Mucosa of rectum (tissue), 2 donors: ENCODE measurements at regions not wholly inside any gene's neighbourhood (a gene's known extent, or its start where the extent isn't known, plus 50 kb on each side); places are given as distances from the start of the nearest gene placed in this dataset.

Experiments used
- H3K27ac ChIP-seq, 2 donors: one replicate each; pipeline ENCODE4 v1.7.0; 2013; ENCODE audit warnings: inconsistent platforms in 2 of 2, low read depth in 2 of 2, low read length in 2 of 2
- H3K27me3 ChIP-seq, 2 donors: one replicate each; pipeline ENCODE4 v1.7.0; 2013; ENCODE audit warnings: low read length in 2 of 2; ENCODE audit not compliant: control insufficient read depth in 2 of 2, insufficient read depth in 2 of 2
- H3K36me3 ChIP-seq, 2 donors: one replicate each; pipeline ENCODE4 v1.7.0; 2013; ENCODE audit warnings: low read length in 2 of 2; ENCODE audit not compliant: control insufficient read depth in 2 of 2, insufficient read depth in 2 of 2
- H3K4me1 ChIP-seq, 2 donors: one replicate each; pipeline ENCODE4 v1.7.0; 2013; ENCODE audit warnings: low read length in 2 of 2, mild to moderate bottlenecking in 1 of 2; ENCODE audit not compliant: control insufficient read depth in 2 of 2, insufficient read depth in 2 of 2
- H3K4me3 ChIP-seq, 2 donors: one replicate each; pipeline ENCODE4 v1.7.0; 2013; ENCODE audit warnings: low read length in 2 of 2
- H3K9ac ChIP-seq, 2 donors: one replicate each; pipeline ENCODE4 v1.7.0; 2013; ENCODE audit warnings: low read length in 2 of 2, low read depth in 1 of 2, mild to moderate bottlenecking in 1 of 2
- H3K9me3 ChIP-seq, 2 donors: one replicate each; pipeline ENCODE4 v1.7.0; 2013; ENCODE audit warnings: low read length in 2 of 2; ENCODE audit not compliant: control insufficient read depth in 2 of 2
- donor health status: healthy.
- donor health status: Normal muscosa, but diverticular disease.

DNA sequence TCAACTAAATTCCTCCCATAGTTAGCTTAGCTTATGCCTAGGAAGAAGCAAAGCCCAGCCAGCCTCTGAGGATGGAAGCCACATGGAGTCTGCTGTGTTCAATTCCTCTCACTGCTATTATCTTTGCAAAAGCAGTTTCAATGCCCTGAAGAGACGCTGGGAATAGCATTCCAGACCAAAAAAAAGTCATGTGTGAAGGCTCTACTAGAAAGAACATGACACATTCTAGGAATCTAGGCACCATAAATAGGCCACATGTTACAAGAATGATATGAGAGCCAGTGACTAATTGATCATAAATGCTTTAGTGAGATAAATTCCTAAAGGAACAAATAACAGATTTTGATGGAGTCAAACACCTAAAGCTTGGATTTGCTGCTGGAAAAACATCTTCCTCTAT, 800.8 kb downstream of the TUSC7 start:
- Histone ChIP-seq H3K9me3 (no peaks in the 10 kb centered on the region), H3K27ac (no peak overlapping the region), H3K27me3 (no peaks in the 10 kb centered on the region), H3K9ac (no peak overlapping the region), H3K4me3 (no peak overlapping the region), H3K36me3 (no peaks in the 10 kb centered on the region), H3K4me1 (peaks cover 0 to 3% of the 10 kb centered on the region in 2 donors)

GRCh38 chr3:117512975-117513374, 803.4 kb downstream of the TUSC7 start:
- Histone ChIP-seq H3K27me3 (no peaks in the 10 kb centered on the region), H3K4me3 (no peak overlapping the region), H3K9me3 (no peaks in the 10 kb centered on the region), H3K4me1 (peaks cover 0 to 3% of the 10 kb centered on the region in 2 donors), H3K9ac (no peak overlapping the region), H3K27ac (no peak overlapping the region), H3K36me3 (no peaks in the 10 kb centered on the region)

DNA sequence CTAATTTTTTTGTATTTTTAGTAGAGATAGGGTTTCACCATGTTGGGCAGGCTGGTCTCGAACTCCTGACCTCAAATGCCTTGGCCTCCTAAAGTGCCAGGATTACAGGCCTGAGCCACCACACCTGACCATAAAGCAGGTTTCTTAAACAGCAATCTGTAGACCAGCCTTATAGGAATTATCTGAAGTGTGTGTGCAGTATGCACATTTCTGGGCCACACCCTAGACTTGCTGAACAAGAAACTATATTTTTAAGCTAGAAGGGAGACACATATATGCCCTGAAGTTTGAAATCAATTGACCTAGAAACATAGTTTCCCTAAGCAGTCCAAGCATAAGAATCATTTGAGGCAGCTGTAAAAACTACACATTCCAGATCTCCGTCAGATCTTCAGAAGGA, 805.7 kb downstream of the TUSC7 start:
- Histone ChIP-seq H3K36me3 (no peaks in the 10 kb centered on the region), H3K9me3 (no peaks in the 10 kb centered on the region), H3K4me1 (peaks cover 5 to 6% of the 10 kb centered on the region in 2 donors), H3K4me3 (no peak overlapping the region), H3K9ac (no peak overlapping the region), H3K27me3 (no peaks in the 10 kb centered on the region), H3K27ac (no peak overlapping the region)

DNA sequence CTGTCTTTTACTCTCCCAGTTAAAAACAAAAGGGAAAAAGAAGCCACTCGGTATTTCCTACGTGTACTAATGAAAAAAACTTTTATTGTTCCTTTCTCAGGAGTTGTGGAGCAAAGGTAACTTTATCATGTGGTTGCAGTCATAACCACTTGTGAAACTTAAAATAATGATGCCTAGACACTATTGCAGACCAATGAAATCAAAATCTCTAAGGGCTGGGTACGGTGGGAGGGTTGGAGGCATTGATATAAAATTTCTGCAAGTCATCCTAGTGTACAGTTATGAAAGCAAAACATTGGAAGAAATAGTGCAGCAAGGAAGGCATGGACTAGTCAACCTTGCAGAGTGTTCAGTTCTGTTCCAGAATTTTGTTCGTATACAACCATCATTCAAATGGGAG, 808.8 kb downstream of the TUSC7 start:
- H3K4me1 ChIP-seq, result peaks cover 6% of the 10 kb centered on the region in 2 donors

GRCh38 chr3:117519776-117520175, 810.2 kb downstream of the TUSC7 start:
- H3K4me1 ChIP-seq, result peaks cover 6% of the 10 kb centered on the region in 2 donors
- H3K4me3 ChIP-seq, result no peak overlapping the region
- H3K9ac ChIP-seq, result no peak overlapping the region
- H3K36me3 ChIP-seq, result no peaks in the 10 kb centered on the region
- no peaks in the 10 kb centered on the region for H3K27me3 ChIP-seq
- no peaks in the 10 kb centered on the region for H3K9me3 ChIP-seq
- H3K27ac ChIP-seq, result no peak overlapping the region

More for the DNA sequence above, 808.8 kb downstream of the TUSC7 start:
- H3K36me3 ChIP-seq, result no peaks in the 10 kb centered on the region
- H3K4me3 ChIP-seq, result no peak overlapping the region
- no peaks in the 10 kb centered on the region for H3K9me3 ChIP-seq
- no peaks in the 10 kb centered on the region for H3K27me3 ChIP-seq
- H3K9ac ChIP-seq, result no peak overlapping the region
- H3K27ac ChIP-seq, result no peak overlapping the region

GRCh38 chr3:117520582-117520981, 811.0 kb downstream of the TUSC7 start:
- H3K27me3 ChIP-seq, result no peaks in the 10 kb centered on the region
- H3K4me3 ChIP-seq, result no peak overlapping the region
- no peak overlapping the region for H3K27ac ChIP-seq
- peaks cover 3 to 6% of the 10 kb centered on the region in 2 donors for H3K4me1 ChIP-seq
- no peaks in the 10 kb centered on the region for H3K36me3 ChIP-seq
- no peaks in the 10 kb centered on the region for H3K9me3 ChIP-seq
- no peak overlapping the region for H3K9ac ChIP-seq

- H3K36me3 ChIP-seq, result no peaks in the 10 kb centered on the region
- H3K4me1 ChIP-seq, result peaks cover 0 to 6% of the 10 kb centered on the region in 2 donors
- H3K27me3 ChIP-seq, result no peaks in the 10 kb centered on the region
- H3K9me3 ChIP-seq, result no peaks in the 10 kb centered on the region
- H3K27ac ChIP-seq, result no peak overlapping the region
- H3K4me3 ChIP-seq, result no peak overlapping the region
- no peak overlapping the region for H3K9ac ChIP-seq
Observed at GRCh38 chr3:117523418-117523817, 813.8 kb downstream of the TUSC7 start.

GRCh38 chr3:117524890-117525289, 815.3 kb downstream of the TUSC7 start:
- no peaks in the 10 kb centered on the region for H3K36me3 ChIP-seq
- H3K4me3 ChIP-seq, result no peak overlapping the region
- no peaks in the 10 kb centered on the region for H3K9me3 ChIP-seq

DNA sequence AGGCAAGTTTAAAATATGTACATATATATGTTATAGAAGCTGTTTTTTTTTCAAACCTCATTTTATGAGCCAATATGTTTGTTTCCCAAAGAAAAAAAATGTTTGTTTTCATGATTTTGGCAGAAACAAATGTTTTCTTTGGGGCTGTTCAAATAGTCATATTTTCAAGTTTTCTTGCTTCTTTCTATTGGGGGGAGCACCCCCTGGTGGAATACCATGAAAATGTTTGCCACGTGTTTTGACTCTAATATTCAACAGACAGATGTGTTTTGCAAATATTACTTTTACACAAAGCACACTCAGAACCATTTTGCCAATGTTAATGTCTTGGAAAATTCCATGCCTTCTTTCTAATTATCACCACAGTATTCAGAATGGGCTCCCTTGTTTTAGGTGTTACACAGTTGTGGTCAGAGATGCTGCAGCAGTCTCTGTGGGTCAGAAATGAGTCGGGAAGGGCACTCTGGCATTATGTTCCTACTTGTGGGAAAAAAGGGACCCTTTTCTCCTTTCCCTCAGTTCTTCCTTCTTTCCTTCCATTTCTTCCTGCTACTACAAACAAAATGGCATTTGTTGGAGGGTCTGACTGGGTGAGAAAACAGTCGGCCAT, 817.0 kb downstream of the TUSC7 start:
- no peak overlapping the region for H3K4me3 ChIP-seq
- no peak overlapping the region for H3K9ac ChIP-seq
- no peaks in the 10 kb centered on the region for H3K27me3 ChIP-seq
- H3K4me1 ChIP-seq, result no peaks in the 10 kb centered on the region
- H3K36me3 ChIP-seq, result no peaks in the 10 kb centered on the region
- H3K27ac ChIP-seq, result no peak overlapping the region
- H3K9me3 ChIP-seq, result no peaks in the 10 kb centered on the region

More at GRCh38 chr3:117524890-117525289, 815.3 kb downstream of the TUSC7 start:
- no peaks in the 10 kb centered on the region for H3K27me3 ChIP-seq
- no peak overlapping the region for H3K9ac ChIP-seq
- peaks cover 0 to 5% of the 10 kb centered on the region in 2 donors for H3K4me1 ChIP-seq
- H3K27ac ChIP-seq, result no peak overlapping the region

DNA sequence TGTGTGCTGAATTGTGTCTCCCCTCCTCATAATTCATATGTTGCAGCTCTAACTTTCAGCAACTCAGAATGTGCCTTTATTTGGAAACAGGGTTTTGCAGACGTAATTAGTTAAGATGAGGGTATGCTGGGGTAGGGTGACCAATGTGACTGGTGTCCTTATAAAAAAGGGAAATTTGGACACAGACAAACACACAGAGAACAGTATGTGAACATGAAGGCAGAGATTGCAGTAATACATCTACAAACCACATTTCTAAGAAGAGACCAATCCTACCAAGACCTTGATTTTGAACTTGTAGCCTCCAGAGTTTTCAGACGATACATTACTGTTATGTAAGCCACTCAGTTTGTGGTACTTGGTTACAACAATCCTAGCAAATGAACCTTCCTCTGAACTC, 817.8 kb downstream of the TUSC7 start:
- no peaks in the 10 kb centered on the region for H3K27me3 ChIP-seq
- no peaks in the 10 kb centered on the region for H3K4me1 ChIP-seq
- no peaks in the 10 kb centered on the region for H3K36me3 ChIP-seq
- H3K4me3 ChIP-seq, result no peak overlapping the region
- H3K9me3 ChIP-seq, result no peaks in the 10 kb centered on the region
- no peak overlapping the region for H3K9ac ChIP-seq
- no peak overlapping the region for H3K27ac ChIP-seq

DNA sequence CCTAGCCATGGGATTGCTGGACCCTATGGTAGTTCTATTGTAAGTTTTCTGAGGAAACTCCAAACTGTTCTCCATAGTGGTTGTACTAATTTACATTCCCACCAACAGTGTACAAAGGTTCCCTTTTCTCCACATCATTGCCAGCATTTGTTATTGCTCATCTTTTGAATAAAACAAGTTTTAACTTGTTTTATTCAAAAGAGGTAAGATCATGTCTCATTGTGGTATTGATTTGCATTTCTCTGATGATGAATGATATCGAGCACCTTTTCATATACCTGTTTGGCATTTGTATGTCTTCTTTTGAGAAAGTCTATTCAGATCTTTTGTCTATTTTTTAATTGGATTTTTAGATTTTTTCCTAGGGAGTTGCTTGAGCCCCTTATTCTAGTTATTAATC, 819.1 kb downstream of the TUSC7 start:
- Histone ChIP-seq H3K4me1 (no peaks in the 10 kb centered on the region), H3K9me3 (no peaks in the 10 kb centered on the region), H3K27me3 (no peaks in the 10 kb centered on the region), H3K9ac (no peak overlapping the region), H3K36me3 (no peaks in the 10 kb centered on the region), H3K27ac (no peak overlapping the region), H3K4me3 (no peak overlapping the region)
